HCT116 (cell line): ENCODE measurements at regions not wholly inside any gene's neighbourhood (a gene's known extent, or its start where the extent isn't known, plus 50 kb on each side); places are given as distances from the start of the nearest gene placed in this dataset.

Source experiments
- ATAC-seq: fragments of 200-7000 bp; cut with Tn5 transposase; 2 replicates; pipeline ENCODE4 v1.9.1; 2020; ENCODE audit warnings: mild to moderate bottlenecking, moderate library complexity
- BruUV-seq: library from RNA; stranded (reverse); fragments of 400-500 nt; replicated peaks from 2 replicates; lab custom pipeline; 2021; lab: Mats Ljungman, UMichigan
- CTCF ChIA-PET: fragments of 300-600 bp; sonication (Branson Sonifier 250); formaldehyde crosslinking; loops from one replicate; lab custom pipeline; 2021; ENCODE audit warnings: antibody characterized with exemption; lab: Charles Lee
- POLR2A ChIA-PET: fragments of 300-600, 350-600 bp; sonication (Branson Sonifier 250); formaldehyde crosslinking; loops from one replicate; lab custom pipeline; 2021; ENCODE audit warnings: antibody characterized with exemption; lab: Charles Lee
- RAD21 ChIA-PET, 2 experiments: fragments of 300-600 bp; sonication (Branson Sonifier 250); formaldehyde crosslinking; loops; one replicate each; lab custom pipeline; 2023; ENCODE audit warnings: low total read pairs in 2 of 2; ENCODE audit not compliant: uncharacterized antibody in 2 of 2, unreplicated experiment in 2 of 2, low non-redundant PET in 1 of 2; lab: Charles Lee
- DNase-seq: peaks from one replicate; pipeline ENCODE4 v3.0.0-alpha.2; 2010; ENCODE audit warnings: low read depth, low spot score
- H2AFZ ChIP-seq: fragments of 200-600 bp; shearing (Covaris generic), sonication (generic); 2 replicates; pipeline ENCODE4 v1.6.1; 2017; ENCODE audit warnings: low read depth, mixed run types, mixed read lengths, antibody characterized with exemption, low read length; ENCODE audit not compliant: poor library complexity, severe bottlenecking
- H3K27ac ChIP-seq: 2 replicates; pipeline ENCODE4 v1.5.1; 2012; ENCODE audit warnings: low read depth, low read length
- H3K27me3 ChIP-seq: fragments of 200-600 bp; sonication (generic); 2 replicates; pipeline ENCODE4 v1.6.1; 2016; ENCODE audit warnings: mixed run types, low read length, mixed read lengths; ENCODE audit not compliant: insufficient read depth
- H3K36me3 ChIP-seq, 2 experiments: fragments of 200-500 bp in 1 of 2; fragments of 200-600 bp in 1 of 2; sonication (Bioruptor generic) in 1 of 2; sonication (generic) in 1 of 2; 2 replicates each; pipeline versions ENCODE4 v1.5.1 to v1.6.1; 2014 to 2016; ENCODE audit warnings: low read length in 2 of 2, inconsistent platforms in 1 of 2, mixed read lengths in 1 of 2, mixed run types in 1 of 2; ENCODE audit not compliant: insufficient read depth in 2 of 2, control insufficient read depth in 1 of 2
- H3K4me1 ChIP-seq, 2 experiments: fragments of 200-600 bp in 1 of 2; sonication (generic) in 1 of 2; 2 replicates each; pipeline versions ENCODE4 v1.5.1 to v1.6.1; 2012 to 2017; ENCODE audit warnings: low read length in 2 of 2, inconsistent platforms in 1 of 2, mild to moderate bottlenecking in 1 of 2, mixed read lengths in 1 of 2, mixed run types in 1 of 2, moderate library complexity in 1 of 2; ENCODE audit not compliant: insufficient read depth in 2 of 2, control insufficient read depth in 1 of 2
- H3K4me2 ChIP-seq: fragments of 200-600 bp; sonication (generic); 2 replicates; pipeline ENCODE4 v1.6.1; 2017; ENCODE audit warnings: mixed run types, low read length, mixed read lengths
- H3K4me3 ChIP-seq, 2 experiments: fragments of 200-600 bp in 1 of 2; sonication (generic) in 1 of 2; replicated peaks in 1 of 2; 2 replicates each; pipeline ENCODE4 v1.5.1; 2011 to 2016; ENCODE audit warnings: low read length in 2 of 2, control low read depth in 1 of 2, low read depth in 1 of 2, mild to moderate bottlenecking in 1 of 2, mixed read lengths in 1 of 2, mixed run types in 1 of 2
- H3K79me2 ChIP-seq: fragments of 200-600 bp; sonication (generic); 2 replicates; pipeline ENCODE4 v1.6.1; 2017; ENCODE audit warnings: mild to moderate bottlenecking, mixed run types, low read length, moderate library complexity, mixed read lengths; ENCODE audit not compliant: insufficient read depth
- H3K9ac ChIP-seq: fragments of 200-600 bp; sonication (generic); 2 replicates; pipeline ENCODE4 v1.6.1; 2016; ENCODE audit warnings: low read length, mixed read lengths
- H3K9me2 ChIP-seq: fragments of 200-600 bp; sonication (generic), shearing (Covaris generic); 2 replicates; pipeline ENCODE4 v1.6.1; 2017; ENCODE audit warnings: mixed run types, mild to moderate bottlenecking, moderate library complexity; ENCODE audit not compliant: insufficient read depth
- H3K9me3 ChIP-seq, 2 experiments: fragments of 200-500 bp in 1 of 2; fragments of 200-600 bp in 1 of 2; sonication (Bioruptor generic) in 1 of 2; sonication (generic) in 1 of 2; 2 replicates each; pipeline ENCODE4 v1.6.1; 2014 to 2017; ENCODE audit warnings: low read length in 2 of 2, mixed read lengths in 2 of 2, inconsistent platforms in 1 of 2, low read depth in 1 of 2, mild to moderate bottlenecking in 1 of 2, mixed run types in 1 of 2, moderate library complexity in 1 of 2; ENCODE audit not compliant: control insufficient read depth in 1 of 2, insufficient read depth in 1 of 2
- H4K20me1 ChIP-seq: fragments of 200-600 bp; sonication (generic), shearing (Covaris generic); 2 replicates; pipeline ENCODE4 v1.6.1; 2017; ENCODE audit warnings: mixed run types, mild to moderate bottlenecking, moderate library complexity; ENCODE audit not compliant: insufficient read depth
- CEBPB ChIP-seq: IDR thresholded peaks from 2 replicates; pipeline ENCODE4 v1.6.1; 2012; ENCODE audit warnings: low read depth
- CTCF ChIP-seq, 3 experiments: fragments of 200-600 bp in 1 of 3; sonication (generic) in 1 of 3; IDR thresholded peaks in 2 of 3; conservative IDR thresholded peaks in 1 of 3; 2 replicates each; pipeline ENCODE4 v1.5.1; 2012 to 2017; ENCODE audit warnings: low read depth in 2 of 3, low read length in 2 of 3, antibody characterized with exemption in 1 of 3, borderline replicate concordance in 1 of 3, control low read depth in 1 of 3, mild to moderate bottlenecking in 1 of 3, mixed read lengths in 1 of 3, mixed run types in 1 of 3, moderate library complexity in 1 of 3; ENCODE audit not compliant: insufficient read depth in 1 of 3
- EGR1 ChIP-seq: IDR thresholded peaks from 2 replicates; pipeline ENCODE4 v1.6.1; 2012; ENCODE audit warnings: low read depth
- ELF1 ChIP-seq: IDR thresholded peaks from 2 replicates; pipeline ENCODE4 v1.6.1; 2012; ENCODE audit warnings: low read depth, borderline replicate concordance
- EZH2phosphoT487 ChIP-seq: fragments of 200-600 bp; IDR thresholded peaks from 2 replicates; pipeline ENCODE4 v1.6.1; 2018; ENCODE audit warnings: antibody characterized with exemption, borderline replicate concordance
- FOSL1 ChIP-seq: IDR thresholded peaks from 2 replicates; pipeline ENCODE4 v1.6.1; 2012; ENCODE audit warnings: low read depth
- MAX ChIP-seq: IDR thresholded peaks from 2 replicates; pipeline ENCODE4 v1.6.1; 2012
- POLR2A ChIP-seq: IDR thresholded peaks from 2 replicates; pipeline ENCODE4 v1.7.0; 2011; ENCODE audit warnings: borderline replicate concordance; ENCODE audit not compliant: insufficient read depth, insufficient read length; ENCODE audit errors: extremely low read depth
- POLR2AphosphoS5 ChIP-seq: IDR thresholded peaks from 2 replicates; pipeline ENCODE4 v1.6.1; 2011; ENCODE audit warnings: mild to moderate bottlenecking, low read depth, low read length, moderate library complexity
- RAD21 ChIP-seq: IDR thresholded peaks from 2 replicates; pipeline ENCODE4 v1.6.1; 2012; ENCODE audit warnings: low read depth, mild to moderate bottlenecking
- REST ChIP-seq: IDR thresholded peaks from 2 replicates; pipeline ENCODE4 v1.6.1; 2012; ENCODE audit warnings: low read depth
- SIN3A ChIP-seq: IDR thresholded peaks from 2 replicates; pipeline ENCODE4 v1.6.1; 2012; ENCODE audit warnings: low read depth
- SRF ChIP-seq: IDR thresholded peaks from 2 replicates; pipeline ENCODE4 v1.6.1; 2012; ENCODE audit warnings: low read depth
- TCF7L2 ChIP-seq: IDR thresholded peaks from 2 replicates; pipeline ENCODE4 v1.7.0; 2011; ENCODE audit warnings: borderline replicate concordance, inconsistent platforms; ENCODE audit not compliant: insufficient read depth, insufficient read length; ENCODE audit errors: extremely low read depth
- YY1 ChIP-seq: IDR thresholded peaks from 2 replicates; pipeline ENCODE4 v1.6.1; 2011; ENCODE audit warnings: low read length, low read depth, moderate library complexity, mild to moderate bottlenecking; ENCODE audit not compliant: insufficient replicate concordance; ENCODE audit errors: extremely low read depth
- ZBTB33 ChIP-seq: IDR thresholded peaks from 2 replicates; pipeline ENCODE4 v1.6.1; 2011; ENCODE audit warnings: mild to moderate bottlenecking, low read length, moderate library complexity; ENCODE audit not compliant: insufficient replicate concordance; ENCODE audit errors: extremely low read depth
- intact Hi-C: fragments of 100-400 bp; cut with micrococcal nuclease; formaldehyde crosslinking; loops from 2 replicates; pipeline ENCODE4 v1.10.0; 2022

- Histone ChIP-seq H3K4me3 (no peak overlapping the region), H3K27me3 (no peaks in the 10 kb centered on the region), H3K79me2 (no peaks in the 10 kb centered on the region), H4K20me1 (no peaks in the 10 kb centered on the region), H3K9me2 (no peaks in the 10 kb centered on the region), H3K9ac (no peak overlapping the region), H3K27ac (no peak overlapping the region), H2AFZ (no peak overlapping the region), H3K36me3 (no peaks in the 10 kb centered on the region), H3K4me2 (no peak overlapping the region), H3K9me3 (no peaks in the 10 kb centered on the region), H3K4me1 (no peaks in the 10 kb centered on the region)
- RAD21 ChIA-PET = no interaction called here
- CTCF ChIA-PET = no interaction called here
- no peak for ATAC-seq
- no peak for TF ChIP-seq POLR2AphosphoS5
- no peak for TF ChIP-seq YY1
- no peak for TF ChIP-seq CTCF (IDR thresholded peaks at IDR 0.05 in 2 of 3, conservative IDR thresholded peaks at IDR 0.05 in 1 of 3; ENCODE audit: borderline replicate concordance in 1 of 3, insufficient read depth in 1 of 3, low read depth in 2 of 3, low read length in 2 of 3)
- TF ChIP-seq SIN3A = no peak
- TF ChIP-seq ZBTB33 = no peak
- no peak for TF ChIP-seq REST
- no peak for TF ChIP-seq EZH2phosphoT487
- TF ChIP-seq EGR1 = no peak
- no peak for TF ChIP-seq RAD21
- no peak for TF ChIP-seq ELF1
- no peak for TF ChIP-seq TCF7L2
- no peak for TF ChIP-seq POLR2A
- no peak for TF ChIP-seq MAX
- no peak for TF ChIP-seq FOSL1
- TF ChIP-seq CEBPB = no peak
- no peak for TF ChIP-seq SRF
- intact Hi-C loops = no loop called here
- BruUV-seq = no TSS peak
- POLR2A ChIA-PET = no interaction called here
- DNase-seq = no peak
Measured at GRCh38 chr4:131509521-131509920, 1639.6 kb upstream of the PCDH10 start.
